GM19324 (cell line): ENCODE measurements at regions not wholly inside any gene's neighbourhood (a gene's known extent, or its start where the extent isn't known, plus 50 kb on each side); places are given as distances from the start of the nearest gene placed in this dataset.
"Not testable (repeated sequence)": the region's sequence is repeated elsewhere in the genome, so short reads cannot be mapped to it uniquely, and the experiment has no call there.

ENCODE experiments used
- ATAC-seq: cut with Tn5 transposase; IDR thresholded peaks from one replicate; pipeline ENCODE4 v1.9.1; 2021; ENCODE audit warnings: mild to moderate bottlenecking, moderate library complexity; ENCODE audit not compliant: unreplicated experiment, low FRiP score

DNA sequence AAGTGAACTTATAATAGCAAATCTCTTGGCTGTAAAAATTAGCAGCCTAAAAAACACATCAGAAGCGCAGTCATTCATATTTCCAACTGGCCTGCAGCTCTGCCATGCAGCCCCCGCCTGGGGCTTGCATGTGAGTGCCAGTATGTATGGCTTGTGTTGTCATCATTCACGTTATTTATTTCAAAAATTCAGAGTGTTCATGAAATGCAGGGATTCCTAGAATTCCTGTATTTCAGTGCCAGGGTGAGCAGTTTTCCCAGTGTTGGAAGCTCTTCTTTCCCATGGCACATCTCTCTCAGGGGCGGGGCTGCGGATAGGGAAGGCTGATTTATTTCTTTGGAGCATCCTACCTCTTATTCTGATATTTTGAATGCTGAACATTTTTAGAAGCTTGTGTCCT, 234.6 kb downstream of the FGF9 start:
- no peak for ATAC-seq

GRCh38 chr13:21909331-21909730, 238.5 kb downstream of the FGF9 start:
- ATAC-seq = no peak

- no peak for ATAC-seq
These were observed 239.7 kb downstream of the FGF9 start for GRCh38 chr13:21910546-21910945.

- no peak for ATAC-seq
These were observed 240.9 kb downstream of the FGF9 start for GRCh38 chr13:21911646-21912298.

- ATAC-seq = no peak
These were observed 242.1 kb downstream of the FGF9 start for GRCh38 chr13:21913010-21913409.

- ATAC-seq = no peak
These were observed 246.5 kb downstream of the FGF9 start for GRCh38 chr13:21917086-21918015.

GRCh38 chr13:21920802-21921201, 249.9 kb downstream of the FGF9 start:
- ATAC-seq = not testable (repeated sequence)

- no peak for ATAC-seq
These were observed 254.1 kb downstream of the FGF9 start for GRCh38 chr13:21924958-21925357.

- no peak for ATAC-seq
These were observed 254.8 kb downstream of the FGF9 start for GRCh38 chr13:21925720-21926119.

- ATAC-seq = no peak
These were observed 258.5 kb downstream of the FGF9 start for GRCh38 chr13:21929400-21929799.

DNA sequence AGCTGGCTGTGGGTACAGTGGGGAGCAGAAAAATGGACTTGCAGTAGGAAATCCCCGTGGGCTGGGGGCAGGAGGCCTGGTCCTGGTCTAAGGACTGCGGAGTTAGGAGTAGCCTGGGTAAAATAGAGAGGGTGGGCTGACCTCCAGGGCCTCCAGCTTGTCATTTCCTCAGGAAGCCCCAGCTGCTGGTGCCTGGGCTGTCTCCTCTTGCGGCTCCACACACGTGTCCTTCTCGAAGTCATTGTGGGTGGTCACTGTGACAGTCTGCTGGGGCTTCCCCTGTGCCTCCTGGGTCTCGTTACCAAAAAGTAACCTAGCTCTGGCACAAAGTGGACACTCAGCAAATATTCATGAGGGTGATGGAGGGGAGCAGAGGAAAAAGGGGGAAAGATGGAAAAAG, 259.7 kb downstream of the FGF9 start:
- ATAC-seq = no peak

GRCh38 chr13:21932578-21932977, 261.7 kb downstream of the FGF9 start:
- ATAC-seq = no peak

DNA sequence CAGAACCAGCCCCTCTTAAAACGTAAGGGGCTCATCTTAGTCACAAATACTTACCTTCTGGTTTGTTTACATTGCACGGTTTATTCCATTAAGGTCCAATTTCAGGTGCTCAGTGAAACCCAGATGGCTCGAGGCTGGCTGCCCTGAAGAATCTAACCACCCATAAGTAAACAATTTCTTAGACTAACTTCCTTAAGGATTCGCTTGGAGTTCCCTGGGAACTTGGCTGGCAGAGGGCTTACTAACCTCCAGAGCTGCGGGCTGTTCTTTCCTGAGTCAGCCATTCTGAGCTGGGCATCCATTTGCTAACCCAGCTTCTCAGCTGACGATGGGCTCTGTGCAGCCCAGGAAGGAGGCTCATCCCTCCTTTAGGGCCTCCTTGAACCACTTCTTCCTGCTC, 262.1 kb downstream of the FGF9 start:
- no peak for ATAC-seq

DNA sequence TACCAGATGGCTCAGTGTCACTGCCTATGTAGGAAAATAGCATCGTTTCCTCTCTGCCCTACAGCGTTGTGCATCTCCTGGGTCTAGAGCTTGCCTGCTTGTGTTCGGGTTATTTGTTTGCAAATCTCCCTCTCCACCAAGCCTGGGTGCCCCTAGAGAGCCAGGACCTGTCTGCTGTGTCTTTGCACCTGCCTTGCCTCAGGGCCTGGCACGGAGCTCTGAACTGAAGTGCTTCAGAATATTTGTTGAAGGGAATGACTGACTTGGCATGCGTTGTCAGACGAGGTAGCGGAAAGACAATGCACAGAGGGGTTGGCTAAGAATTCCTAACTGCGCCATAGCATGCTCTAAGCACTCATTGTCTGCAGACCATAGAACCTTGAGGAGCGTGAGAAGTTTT, 263.4 kb downstream of the FGF9 start:
- no peak for ATAC-seq

DNA sequence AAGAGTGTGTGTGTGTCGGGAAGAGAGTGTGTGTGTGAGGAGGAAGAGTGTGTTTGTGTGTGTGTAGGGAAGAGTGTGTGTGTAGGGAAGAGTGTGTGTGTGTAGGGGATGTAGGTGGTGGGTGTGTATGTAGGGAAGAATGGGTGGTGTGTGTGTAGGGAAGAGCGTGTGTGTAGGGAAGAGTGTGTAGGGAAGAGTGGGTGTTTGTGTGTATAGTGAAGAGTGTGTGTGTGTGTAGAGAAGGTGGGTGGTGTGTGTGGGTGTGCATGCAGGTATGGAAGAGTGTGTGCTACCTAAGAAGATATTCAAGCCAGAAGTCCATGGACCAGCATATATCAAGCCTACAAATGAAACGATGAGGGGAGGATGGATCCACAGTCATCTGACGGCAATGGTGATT, 265.8 kb downstream of the FGF9 start:
- ATAC-seq = no peak

GRCh38 chr13:21938168-21938567, 267.3 kb downstream of the FGF9 start:
- no peak for ATAC-seq

DNA sequence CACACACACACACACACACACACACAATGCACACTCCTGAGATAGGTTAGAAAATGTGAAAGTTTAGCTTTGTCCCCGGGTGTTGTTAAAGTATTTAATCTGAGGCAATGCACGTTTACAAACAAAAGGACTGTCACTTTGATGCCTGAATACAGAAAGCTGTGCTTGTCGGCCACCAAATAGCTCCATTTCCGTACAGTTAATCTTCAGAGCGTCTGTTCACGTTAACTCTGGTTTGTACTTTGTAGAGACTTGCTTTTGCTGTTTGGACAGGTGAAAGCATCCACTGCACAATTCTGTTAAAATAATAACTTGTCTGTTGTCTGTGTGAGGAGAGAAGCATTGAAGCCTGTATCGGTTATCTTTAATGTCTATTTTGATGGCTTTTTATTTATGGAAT, 267.8 kb downstream of the FGF9 start:
- no peak for ATAC-seq

GRCh38 chr13:21942061-21942460, 271.2 kb downstream of the FGF9 start:
- no peak for ATAC-seq

GRCh38 chr13:21944610-21945009, 273.7 kb downstream of the FGF9 start:
- ATAC-seq = no peak

- ATAC-seq = no peak
These were observed 274.3 kb downstream of the FGF9 start for GRCh38 chr13:21945195-21945594.

- ATAC-seq = no peak
These were observed 276.1 kb downstream of the FGF9 start for GRCh38 chr13:21946964-21947363.
